ENCODE measurements at regions not wholly inside any gene's neighbourhood (a gene's known extent, or its start where the extent isn't known, plus 50 kb on each side); places are given as distances from the start of the nearest gene placed in this dataset.

- no peak for DNase-seq (ENCODE audit: low spot score)
Measured at GRCh38 chr1:201640624-201641023, 101.7 kb downstream of the NAV1 start.

GRCh38 chr1:201641524-201642253 is 102.8 kb downstream of the NAV1 start:
- no peak for DNase-seq (ENCODE audit: low spot score)
- Histone ChIP-seq H3K27ac (ENCODE audit: low read depth, low read length, poor library complexity, severe bottlenecking) (no peak overlapping the region), H3K36me3 (ENCODE audit: insufficient read depth, low read length) (no peaks in the 10 kb centered on the region), H3K4me1 (ENCODE audit: insufficient read depth, low read length, poor library complexity, severe bottlenecking) (no peaks in the 10 kb centered on the region), H4K20me1 (ENCODE audit: insufficient read depth, low read length) (no peaks in the 10 kb centered on the region), H2AFZ (ENCODE audit: low read length) (no peak overlapping the region), H3K79me2 (ENCODE audit: insufficient read depth, low read depth, low read length) (no peaks in the 10 kb centered on the region), H3K9me2 (ENCODE audit: insufficient read depth, low read length) (no peaks in the 10 kb centered on the region), H3K4me2 (ENCODE audit: low read length) (no peak overlapping the region), H3K4me3 (ENCODE audit: low read depth, low read length, poor library complexity, severe bottlenecking) (no peak overlapping the region), H3K9me3 (ENCODE audit: low read length) (no peaks in the 10 kb centered on the region)
- POLR2A ChIA-PET: no interaction called here
- intact Hi-C loops (cut with micrococcal nuclease; ENCODE audit: unreplicated experiment): no loop called here
- no TSS peak for BruUV-seq (replicated peaks)
- TF ChIP-seq EZH2phosphoT487 (IDR thresholded peaks at IDR 0.05; ENCODE audit: borderline replicate concordance, low read depth, low read length): no peak
- no peak for TF ChIP-seq CTCF (conservative IDR thresholded peaks at IDR 0.05; ENCODE audit: low read length)
- CTCF ChIA-PET (ENCODE audit: unreplicated experiment): no interaction called here

More at GRCh38 chr1:201640624-201641023, 101.7 kb downstream of the NAV1 start:
- no peaks in the 10 kb centered on the region for H3K79me2 ChIP-seq (ENCODE audit: insufficient read depth, low read depth, low read length)
- no peaks in the 10 kb centered on the region for H3K4me1 ChIP-seq (ENCODE audit: insufficient read depth, low read length, poor library complexity, severe bottlenecking)
- no TSS peak for BruUV-seq (replicated peaks)
- TF ChIP-seq EZH2phosphoT487 (IDR thresholded peaks at IDR 0.05; ENCODE audit: borderline replicate concordance, low read depth, low read length) (no peak), CTCF (conservative IDR thresholded peaks at IDR 0.05; ENCODE audit: low read length) (no peak)
- H3K9me2 ChIP-seq (ENCODE audit: insufficient read depth, low read length): no peaks in the 10 kb centered on the region
- H3K27ac ChIP-seq (ENCODE audit: low read depth, low read length, poor library complexity, severe bottlenecking): no peak overlapping the region
- ChIA-PET POLR2A (no interaction called here), CTCF (ENCODE audit: unreplicated experiment) (no interaction called here)
- no peak overlapping the region for H3K4me2 ChIP-seq (ENCODE audit: low read length)
- no peaks in the 10 kb centered on the region for H3K36me3 ChIP-seq (ENCODE audit: insufficient read depth, low read length)
- no peak overlapping the region for H2AFZ ChIP-seq (ENCODE audit: low read length)
- H3K9me3 ChIP-seq (ENCODE audit: low read length): no peaks in the 10 kb centered on the region
- intact Hi-C loops (cut with micrococcal nuclease; ENCODE audit: unreplicated experiment): no loop called here
- H3K4me3 ChIP-seq (ENCODE audit: low read depth, low read length, poor library complexity, severe bottlenecking): no peak overlapping the region
- no peaks in the 10 kb centered on the region for H4K20me1 ChIP-seq (ENCODE audit: insufficient read depth, low read length)

GRCh38 chr1:201643835-201644104 is 104.8 kb downstream of the NAV1 start:
- no TSS peak for BruUV-seq (replicated peaks)
- DNase-seq (ENCODE audit: low spot score): no peak
- H4K20me1 ChIP-seq (ENCODE audit: insufficient read depth, low read length): no peaks in the 10 kb centered on the region
- intact Hi-C loops (cut with micrococcal nuclease; ENCODE audit: unreplicated experiment): no loop called here
- no peak overlapping the region for H3K4me2 ChIP-seq (ENCODE audit: low read length)
- CTCF ChIA-PET (ENCODE audit: unreplicated experiment): no interaction called here
- H3K79me2 ChIP-seq (ENCODE audit: insufficient read depth, low read depth, low read length): no peaks in the 10 kb centered on the region
- H3K9me2 ChIP-seq (ENCODE audit: insufficient read depth, low read length): no peaks in the 10 kb centered on the region
- TF ChIP-seq CTCF (conservative IDR thresholded peaks at IDR 0.05; ENCODE audit: low read length) (no peak), EZH2phosphoT487 (IDR thresholded peaks at IDR 0.05; ENCODE audit: borderline replicate concordance, low read depth, low read length) (no peak)
- H2AFZ ChIP-seq (ENCODE audit: low read length): no peak overlapping the region
- no peaks in the 10 kb centered on the region for H3K4me1 ChIP-seq (ENCODE audit: insufficient read depth, low read length, poor library complexity, severe bottlenecking)
- no peaks in the 10 kb centered on the region for H3K36me3 ChIP-seq (ENCODE audit: insufficient read depth, low read length)
- H3K27ac ChIP-seq (ENCODE audit: low read depth, low read length, poor library complexity, severe bottlenecking): no peak overlapping the region
- POLR2A ChIA-PET: no interaction called here
- H3K9me3 ChIP-seq (ENCODE audit: low read length): no peaks in the 10 kb centered on the region
- no peak overlapping the region for H3K4me3 ChIP-seq (ENCODE audit: low read depth, low read length, poor library complexity, severe bottlenecking)

Measured in OCI-LY7 (cell line).